Tibial nerve (tissue), 4 donors: ENCODE measurements at regions not wholly inside any gene's neighbourhood (a gene's known extent, or its start where the extent isn't known, plus 50 kb on each side); places are given as distances from the start of the nearest gene placed in this dataset.

Experiments
- DNase-seq, 2 donors: peaks; one replicate each; pipeline ENCODE4 v3.0.0-alpha.2; 2019; ENCODE audit warnings: low spot score in 2 of 2
- H3K27ac ChIP-seq, 4 donors: fragments of 200-600 bp; sonication (generic) in 3 of 4; one replicate each; pipeline ENCODE4 v1.5.1; 2017 to 2019; ENCODE audit warnings: mild to moderate bottlenecking in 1 of 4
- H3K27me3 ChIP-seq, 2 donors: fragments of 200-600 bp; sonication (generic) in 1 of 2; one replicate each; pipeline versions ENCODE4 v1.5.1 to v1.6.0; 2017 to 2019
- H3K36me3 ChIP-seq, 3 donors: fragments of 200-600 bp; sonication (generic); one replicate each; pipeline ENCODE4 v1.5.1; 2018 to 2019
- H3K4me1 ChIP-seq, 4 donors: fragments of 200-600 bp; sonication (generic) in 3 of 4; one replicate each; pipeline ENCODE4 v1.5.1; 2017 to 2019
- H3K4me3 ChIP-seq, 4 donors: fragments of 200-600 bp; sonication (generic) in 3 of 4; one replicate each; pipeline ENCODE4 v1.5.1; 2017 to 2019; ENCODE audit warnings: mild to moderate bottlenecking in 1 of 4, moderate library complexity in 1 of 4
- H3K9me3 ChIP-seq, 4 donors: fragments of 200-600 bp; sonication (generic) in 3 of 4; one replicate each; pipeline ENCODE4 v1.5.1; 2017 to 2019
- CTCF ChIP-seq, 5 experiments: fragments of 200-600 bp in 3 of 5; fragments of 450-650 bp in 2 of 5; sonication (generic) in 3 of 5; IDR thresholded peaks; one replicate each; pipeline ENCODE4 v1.5.1; 2016 to 2019; ENCODE audit warnings: antibody characterized with exemption in 5 of 5, mild to moderate bottlenecking in 3 of 5, moderate library complexity in 2 of 5
- EP300 ChIP-seq, 2 donors: sonication (generic); formaldehyde crosslinking; IDR thresholded peaks; one replicate each; pipeline ENCODE4 v1.6.1; 2017; ENCODE audit warnings: antibody characterized with exemption in 2 of 2, mild to moderate bottlenecking in 1 of 2
- POLR2A ChIP-seq, 2 donors: fragments of 450-650 bp; IDR thresholded peaks; one replicate each; pipeline ENCODE4 v1.6.1; 2017; ENCODE audit warnings: antibody characterized with exemption in 2 of 2, mild to moderate bottlenecking in 2 of 2, moderate library complexity in 2 of 2
- WGBS, 2 donors: methylation state at CpG; one replicate each; pipeline ENCODE4 v1.1.5; 2018; 5-methylcytosine and 5-hydroxymethylcytosine counted together

- H3K4me3 ChIP-seq = no peak overlapping the region
- no peak for DNase-seq
- H3K9me3 ChIP-seq = no peaks in the 10 kb centered on the region
- no peaks in the 10 kb centered on the region for H3K27me3 ChIP-seq
- 75 to 82% methylated on average over 1 of the region's 1 CpG for WGBS, 2 donors
- no peaks in the 10 kb centered on the region for H3K4me1 ChIP-seq
- no peak overlapping the region for H3K27ac ChIP-seq
- H3K36me3 ChIP-seq = no peaks in the 10 kb centered on the region
- no peak for TF ChIP-seq CTCF (IDR thresholded peaks at IDR 0.05)
- no peak for TF ChIP-seq POLR2A (IDR thresholded peaks at IDR 0.05)
- TF ChIP-seq EP300 (IDR thresholded peaks at IDR 0.05) = no peak
These were observed 131.2 kb upstream of the HHIP start for GRCh38 chr4:144514736-144515135.

DNA sequence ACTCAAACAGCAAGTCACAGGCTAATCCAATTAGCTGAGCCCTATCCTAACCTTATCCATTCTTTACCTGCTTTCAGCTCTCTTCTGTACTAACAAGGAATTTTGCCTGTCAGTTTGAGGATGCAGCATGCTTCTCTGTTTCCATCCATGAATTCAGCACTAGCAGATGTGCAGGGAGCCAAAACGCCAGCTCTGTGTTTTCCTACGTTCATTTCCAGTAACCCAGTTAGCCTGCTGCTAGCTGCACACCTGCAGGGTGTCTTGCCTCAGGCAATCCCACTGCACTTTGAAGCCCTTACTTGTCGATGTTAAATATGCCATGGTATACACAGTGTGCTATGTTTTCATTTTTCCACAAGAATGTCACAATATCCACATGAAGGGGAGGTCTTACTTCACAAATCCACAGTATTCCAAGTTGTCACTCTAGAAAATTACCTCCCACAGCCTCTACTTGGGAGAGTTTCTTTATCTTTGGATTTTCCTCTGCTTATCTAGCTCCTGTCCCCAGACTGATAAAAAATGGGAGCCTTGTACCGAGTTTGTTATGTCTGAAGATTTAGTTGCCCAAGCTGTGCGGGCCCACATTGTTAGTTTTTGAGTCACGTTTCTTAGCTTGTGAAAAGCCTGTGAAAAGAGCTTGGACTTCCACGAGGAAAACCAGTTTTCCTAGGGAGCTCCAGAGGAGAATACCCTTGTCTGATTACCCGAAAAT, 127.6 kb upstream of the HHIP start:
- no peak overlapping the region for H3K4me3 ChIP-seq
- H3K27ac ChIP-seq = no peak overlapping the region
- 72 to 76% methylated on average over 8 of the region's 8 CpGs for WGBS, 2 donors
- no peaks in the 10 kb centered on the region for H3K27me3 ChIP-seq
- H3K36me3 ChIP-seq = no peaks in the 10 kb centered on the region
- no peak for DNase-seq
- no peak for TF ChIP-seq POLR2A (IDR thresholded peaks at IDR 0.05)
- no peak for TF ChIP-seq CTCF (IDR thresholded peaks at IDR 0.05)
- no peak for TF ChIP-seq EP300 (IDR thresholded peaks at IDR 0.05)
- H3K4me1 ChIP-seq = no peaks in the 10 kb centered on the region
- peaks cover 0 to under 1% (median 0%) of the 10 kb centered on the region in 4 donors for H3K9me3 ChIP-seq

GRCh38 chr4:144531841-144532240, 114.1 kb upstream of the HHIP start:
- H3K9me3 ChIP-seq = no peaks in the 10 kb centered on the region
- peaks cover 0 to 15% (median 0%) of the 10 kb centered on the region in 4 donors for H3K4me1 ChIP-seq
- DNase-seq = peak in 1 of 2 donors; percentile 12
- H3K36me3 ChIP-seq = no peaks in the 10 kb centered on the region
- H3K27ac ChIP-seq = no peak overlapping the region
- 63 to 70% methylated on average over 2 of the region's 2 CpGs for WGBS, 2 donors
- no peak for TF ChIP-seq EP300 (IDR thresholded peaks at IDR 0.05)
- TF ChIP-seq CTCF (IDR thresholded peaks at IDR 0.05) = no peak
- no peak for TF ChIP-seq POLR2A (IDR thresholded peaks at IDR 0.05)
- H3K27me3 ChIP-seq = no peaks in the 10 kb centered on the region
- no peak overlapping the region for H3K4me3 ChIP-seq

- Histone ChIP-seq H3K36me3 (no peaks in the 10 kb centered on the region), H3K9me3 (peaks cover 0 to 13% (median 0%) of the 10 kb centered on the region in 4 donors), H3K27me3 (no peaks in the 10 kb centered on the region), H3K4me1 (no peaks in the 10 kb centered on the region), H3K4me3 (no peak overlapping the region), H3K27ac (no peak overlapping the region)
- DNase-seq = no peak
- 78 to 80% methylated on average over 2 of the region's 2 CpGs for WGBS, 2 donors
- no peak for TF ChIP-seq POLR2A (IDR thresholded peaks at IDR 0.05)
- no peak for TF ChIP-seq EP300 (IDR thresholded peaks at IDR 0.05)
- TF ChIP-seq CTCF (IDR thresholded peaks at IDR 0.05) = no peak
These were observed 98.2 kb upstream of the HHIP start for GRCh38 chr4:144547678-144548298.

- DNase-seq = no peak
- no peak overlapping the region for H3K4me3 ChIP-seq
- no peak overlapping the region for H3K27ac ChIP-seq
- H3K27me3 ChIP-seq = no peaks in the 10 kb centered on the region
- WGBS, 2 donors = 62 to 68% methylated on average over 1 of the region's 1 CpG
- H3K9me3 ChIP-seq = no peaks in the 10 kb centered on the region
- H3K4me1 ChIP-seq = no peaks in the 10 kb centered on the region
- H3K36me3 ChIP-seq = no peaks in the 10 kb centered on the region
- TF ChIP-seq POLR2A (IDR thresholded peaks at IDR 0.05) (no peak), CTCF (IDR thresholded peaks at IDR 0.05) (no peak), EP300 (IDR thresholded peaks at IDR 0.05) (no peak)
These were observed 89.3 kb upstream of the HHIP start for GRCh38 chr4:144556636-144557035.
